ENCODE measurements at regions not wholly inside any gene's neighbourhood (a gene's known extent, or its start where the extent isn't known, plus 50 kb on each side); places are given as distances from the start of the nearest gene placed in this dataset.

- no peak overlapping the region for H3K4me3 ChIP-seq (ENCODE audit: low read depth, low read length)
- DNase-seq (ENCODE audit: low read depth), result no peak
Measured at GRCh38 chr12:78725951-78726580, 138.5 kb upstream of the SYT1 start.

GRCh38 chr12:78726854-78727253 lies 137.7 kb upstream of the SYT1 start:
- TF ChIP-seq CTCF (conservative IDR thresholded peaks at IDR 0.05; ENCODE audit: low read depth, low read length), result no peak
- H3K4me3 ChIP-seq (ENCODE audit: low read depth, low read length), result no peak overlapping the region
- DNase-seq (ENCODE audit: low read depth), result no peak

More at GRCh38 chr12:78725951-78726580, 138.5 kb upstream of the SYT1 start:
- TF ChIP-seq CTCF (conservative IDR thresholded peaks at IDR 0.05; ENCODE audit: low read depth, low read length), result no peak

GRCh38 chr12:78732481-78732880 lies 132.1 kb upstream of the SYT1 start:
- H3K4me3 ChIP-seq (ENCODE audit: low read depth, low read length), result no peak overlapping the region
- DNase-seq (ENCODE audit: low read depth), result no peak
- no peak for TF ChIP-seq CTCF (conservative IDR thresholded peaks at IDR 0.05; ENCODE audit: low read depth, low read length)

GRCh38 chr12:78739653-78740052 lies 124.9 kb upstream of the SYT1 start:
- no peak for DNase-seq (ENCODE audit: low read depth)
- no peak overlapping the region for H3K4me3 ChIP-seq (ENCODE audit: low read depth, low read length)
- no peak for TF ChIP-seq CTCF (conservative IDR thresholded peaks at IDR 0.05; ENCODE audit: low read depth, low read length)

GRCh38 chr12:78746001-78746400 lies 118.6 kb upstream of the SYT1 start:
- no peak for TF ChIP-seq CTCF (conservative IDR thresholded peaks at IDR 0.05; ENCODE audit: low read depth, low read length)
- H3K4me3 ChIP-seq (ENCODE audit: low read depth, low read length), result no peak overlapping the region
- DNase-seq (ENCODE audit: low read depth), result no peak

- no peak for TF ChIP-seq CTCF (conservative IDR thresholded peaks at IDR 0.05; ENCODE audit: low read depth, low read length)
- no peak for DNase-seq (ENCODE audit: low read depth)
- no peak overlapping the region for H3K4me3 ChIP-seq (ENCODE audit: low read depth, low read length)
Measured at GRCh38 chr12:78753058-78753457, 111.5 kb upstream of the SYT1 start.

GRCh38 chr12:78756936-78757335 lies 107.6 kb upstream of the SYT1 start:
- TF ChIP-seq CTCF (conservative IDR thresholded peaks at IDR 0.05; ENCODE audit: low read depth, low read length), result no peak
- H3K4me3 ChIP-seq (ENCODE audit: low read depth, low read length), result no peak overlapping the region
- DNase-seq (ENCODE audit: low read depth), result no peak
